Fibroblast of pulmonary artery (primary cell): ENCODE measurements at regions not wholly inside any gene's neighbourhood (a gene's known extent, or its start where the extent isn't known, plus 50 kb on each side); places are given as distances from the start of the nearest gene placed in this dataset.

Experiments used
- DNase-seq: peaks from one replicate; pipeline ENCODE4 v3.0.0-alpha.2; 2010; ENCODE audit warnings: low read depth
- H3K4me3 ChIP-seq: replicated peaks from 2 replicates; pipeline ENCODE4 v1.5.1; 2011; ENCODE audit warnings: low read depth, mild to moderate bottlenecking, control low read depth, low read length, moderate library complexity
- CTCF ChIP-seq: IDR thresholded peaks from 2 replicates; pipeline ENCODE4 v1.5.1; 2011; ENCODE audit warnings: mild to moderate bottlenecking, control low read depth, low read length, inconsistent platforms; ENCODE audit errors: missing control alignments

- H3K4me3 ChIP-seq: no peak overlapping the region
- TF ChIP-seq CTCF: no peak
- DNase-seq: no peak
Observed at GRCh38 chr9:91156451-91157234, 205.1 kb downstream of the AUH start.

DNA sequence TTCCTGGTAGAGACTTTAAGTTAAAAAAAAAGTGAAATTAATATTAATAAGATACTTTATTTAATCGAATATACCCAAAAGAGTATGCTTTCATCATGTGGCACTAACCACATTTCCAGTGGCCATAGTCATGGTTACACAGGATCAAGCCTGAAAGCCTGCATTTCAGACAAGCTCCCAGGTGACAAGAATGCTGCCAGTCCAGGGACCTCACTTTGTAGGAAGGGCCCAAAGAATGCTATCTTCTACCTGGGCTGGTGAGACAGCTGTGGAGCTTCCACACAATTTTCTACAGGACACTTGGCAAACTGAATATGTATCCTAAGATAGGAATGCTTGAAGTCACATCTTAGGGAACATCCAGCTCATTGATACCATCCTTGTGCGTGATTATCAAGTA, 203.8 kb downstream of the AUH start:
- DNase-seq: no peak
- no peak overlapping the region for H3K4me3 ChIP-seq
- no peak for TF ChIP-seq CTCF

DNA sequence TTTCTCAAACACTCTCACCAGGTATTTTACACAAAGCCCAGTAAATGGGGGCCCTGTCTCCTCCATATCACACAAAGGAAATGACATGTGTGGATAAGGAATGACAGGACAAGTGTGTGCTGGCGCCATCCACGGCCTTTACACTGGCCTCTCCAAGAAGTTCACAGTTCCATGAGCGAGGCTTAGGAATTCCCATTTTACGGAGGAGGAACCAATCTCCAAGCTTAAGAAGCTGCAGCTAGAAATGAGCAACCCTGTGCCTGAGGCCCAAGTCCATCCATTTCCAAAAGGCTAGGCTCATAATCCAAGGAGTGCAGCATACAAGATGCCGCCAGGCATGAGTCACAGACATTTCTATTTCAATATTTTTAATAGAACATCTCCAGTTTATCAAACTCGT, 203.4 kb downstream of the AUH start:
- no peak for TF ChIP-seq CTCF
- DNase-seq: no peak
- H3K4me3 ChIP-seq: no peak overlapping the region

GRCh38 chr9:91158946-91159345, 202.8 kb downstream of the AUH start:
- no peak for TF ChIP-seq CTCF
- H3K4me3 ChIP-seq: no peak overlapping the region
- no peak for DNase-seq

DNA sequence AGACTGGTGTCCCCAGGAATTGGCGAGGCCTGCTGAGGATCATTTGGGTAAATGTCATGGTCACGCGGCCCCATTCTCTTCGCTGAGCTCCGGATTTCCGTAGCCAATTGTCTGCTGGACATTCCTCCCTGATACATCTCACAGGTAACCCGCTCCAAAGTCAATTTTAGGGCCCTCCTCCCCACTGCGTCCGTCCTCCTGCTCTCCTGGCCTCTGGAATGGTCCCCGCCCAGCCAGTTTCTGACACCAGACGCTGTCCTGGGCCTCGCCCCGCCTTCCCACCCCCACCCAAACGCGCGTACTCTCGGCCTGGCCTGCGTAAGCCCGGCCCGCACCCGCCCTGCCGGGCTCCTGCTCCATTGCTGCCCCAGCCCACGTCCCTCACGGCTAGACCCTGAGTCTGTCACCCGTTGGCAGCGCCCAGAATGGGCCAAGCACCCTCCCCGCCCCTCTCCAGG, 202.0 kb downstream of the AUH start:
- no peak for DNase-seq
- no peak overlapping the region for H3K4me3 ChIP-seq
- no peak for TF ChIP-seq CTCF

GRCh38 chr9:91160181-91160580, 201.5 kb downstream of the AUH start:
- no peak for DNase-seq
- H3K4me3 ChIP-seq: no peak overlapping the region
- no peak for TF ChIP-seq CTCF
